ENCODE measurements at regions not wholly inside any gene's neighbourhood (a gene's known extent, or its start where the extent isn't known, plus 50 kb on each side); places are given as distances from the start of the nearest gene placed in this dataset.

- CTCF ChIA-PET = no interaction called here
- no peak overlapping the region for H3K4me2 ChIP-seq (replicated peaks; ENCODE audit: low read depth, low read length, poor library complexity, severe bottlenecking)
- peaks cover 11% of the 10 kb centered on the region for H3K27me3 Mint-ChIP-seq
- TF ChIP-seq, protein P1, sequence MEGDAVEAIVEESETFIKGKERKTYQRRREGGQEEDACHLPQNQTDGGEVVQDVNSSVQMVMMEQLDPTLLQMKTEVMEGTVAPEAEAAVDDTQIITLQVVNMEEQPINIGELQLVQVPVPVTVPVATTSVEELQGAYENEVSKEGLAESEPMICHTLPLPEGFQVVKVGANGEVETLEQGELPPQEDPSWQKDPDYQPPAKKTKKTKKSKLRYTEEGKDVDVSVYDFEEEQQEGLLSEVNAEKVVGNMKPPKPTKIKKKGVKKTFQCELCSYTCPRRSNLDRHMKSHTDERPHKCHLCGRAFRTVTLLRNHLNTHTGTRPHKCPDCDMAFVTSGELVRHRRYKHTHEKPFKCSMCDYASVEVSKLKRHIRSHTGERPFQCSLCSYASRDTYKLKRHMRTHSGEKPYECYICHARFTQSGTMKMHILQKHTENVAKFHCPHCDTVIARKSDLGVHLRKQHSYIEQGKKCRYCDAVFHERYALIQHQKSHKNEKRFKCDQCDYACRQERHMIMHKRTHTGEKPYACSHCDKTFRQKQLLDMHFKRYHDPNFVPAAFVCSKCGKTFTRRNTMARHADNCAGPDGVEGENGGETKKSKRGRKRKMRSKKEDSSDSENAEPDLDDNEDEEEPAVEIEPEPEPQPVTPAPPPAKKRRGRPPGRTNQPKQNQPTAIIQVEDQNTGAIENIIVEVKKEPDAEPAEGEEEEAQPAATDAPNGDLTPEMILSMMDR (IDR thresholded peaks at IDR 0.05) = no peak
- TF ChIP-seq EZH2 (IDR thresholded peaks at IDR 0.05; ENCODE audit: borderline replicate concordance, insufficient read depth, low read depth, low read length, poor library complexity, severe bottlenecking) = no peak
- no peak for ATAC-seq (ENCODE audit: low read depth)
- H3K79me2 ChIP-seq (ENCODE audit: control insufficient read depth, insufficient read depth, low read length) = no peaks in the 10 kb centered on the region
- H3K9me3 Mint-ChIP-seq (ENCODE audit: insufficient read depth) = no peaks in the 10 kb centered on the region
- no peak overlapping the region for H3K9ac ChIP-seq (ENCODE audit: low read length)
- H3K4me1 Mint-ChIP-seq = no peaks in the 10 kb centered on the region
- no peaks in the 10 kb centered on the region for H3K4me1 ChIP-seq (ENCODE audit: control insufficient read depth in 2 of 2, insufficient read depth in 2 of 2, low read length in 2 of 2)
- no peaks in the 10 kb centered on the region for H3K36me3 ChIP-seq (replicated peaks in 1 of 2; ENCODE audit: control extremely low read depth in 1 of 2, control insufficient read depth in 1 of 2, extremely low read depth in 1 of 2, insufficient read depth in 2 of 2, low read length in 1 of 2)
- no peaks in the 10 kb centered on the region for H3K27me3 ChIP-seq (replicated peaks in 1 of 4; ENCODE audit: control extremely low read depth in 1 of 4, control insufficient read depth in 3 of 4, insufficient read depth in 4 of 4, low read length in 3 of 4)
- no peak overlapping the region for H3K4me3 ChIP-seq (ENCODE audit: control extremely low read depth in 1 of 5, extremely low read depth in 1 of 5, insufficient read depth in 1 of 5, low read depth in 2 of 5, low read length in 4 of 5)
- no peak overlapping the region for H2AFZ ChIP-seq (ENCODE audit: insufficient read depth, low read depth, low read length, poor library complexity, severe bottlenecking)
- H3K27ac Mint-ChIP-seq = no peak overlapping the region
- H3K4me3 Mint-ChIP-seq = no peak overlapping the region
- no peak overlapping the region for H3K27ac ChIP-seq (ENCODE audit: low read length in 2 of 2)
- DNase-seq = no peak
- WGBS (ENCODE audit: insufficient coverage) = 79% methylated on average over 13 of the region's 17 CpGs
- POLR2A ChIA-PET = no interaction called here
- intact Hi-C loops (cut with micrococcal nuclease) = no loop called here
- H3K9me3 ChIP-seq (ENCODE audit: control extremely low read depth in 1 of 3, control insufficient read depth in 2 of 3, insufficient read depth in 1 of 3, low read length in 2 of 3) = no peaks in the 10 kb centered on the region
- H4K20me1 ChIP-seq (ENCODE audit: control insufficient read depth, insufficient read depth, low read length, poor library complexity, severe bottlenecking) = no peaks in the 10 kb centered on the region
These were observed 113.4 kb downstream of the ASB7 start for GRCh38 chr15:100715571-100716455.

- DNase-seq = no peak
- H3K4me3 ChIP-seq (ENCODE audit: control extremely low read depth in 1 of 5, extremely low read depth in 1 of 5, insufficient read depth in 1 of 5, low read depth in 2 of 5, low read length in 4 of 5) = no peak overlapping the region
- Mint-ChIP-seq H3K27me3 (peaks cover 11% of the 10 kb centered on the region), H3K4me1 (no peaks in the 10 kb centered on the region), H3K4me3 (no peak overlapping the region), H3K9me3 (ENCODE audit: insufficient read depth) (no peaks in the 10 kb centered on the region), H3K27ac (no peak overlapping the region)
- no peak overlapping the region for H3K27ac ChIP-seq (ENCODE audit: low read length in 2 of 2)
- intact Hi-C loops (cut with micrococcal nuclease) = no loop called here
- no peaks in the 10 kb centered on the region for H4K20me1 ChIP-seq (ENCODE audit: control insufficient read depth, insufficient read depth, low read length, poor library complexity, severe bottlenecking)
- 86% methylated on average over 10 of the region's 10 CpGs for WGBS (ENCODE audit: insufficient coverage)
- no peak for TF ChIP-seq EZH2 (IDR thresholded peaks at IDR 0.05; ENCODE audit: borderline replicate concordance, insufficient read depth, low read depth, low read length, poor library complexity, severe bottlenecking)
- TF ChIP-seq, protein P1 (IDR thresholded peaks at IDR 0.05) = no peak
- H3K27me3 ChIP-seq (replicated peaks in 1 of 4; ENCODE audit: control extremely low read depth in 1 of 4, control insufficient read depth in 3 of 4, insufficient read depth in 4 of 4, low read length in 3 of 4) = no peaks in the 10 kb centered on the region
- no peak for ATAC-seq (ENCODE audit: low read depth)
- H3K4me2 ChIP-seq (replicated peaks; ENCODE audit: low read depth, low read length, poor library complexity, severe bottlenecking) = no peak overlapping the region
- POLR2A ChIA-PET = no interaction called here
- H3K4me1 ChIP-seq (ENCODE audit: control insufficient read depth in 2 of 2, insufficient read depth in 2 of 2, low read length in 2 of 2) = no peaks in the 10 kb centered on the region
- H2AFZ ChIP-seq (ENCODE audit: insufficient read depth, low read depth, low read length, poor library complexity, severe bottlenecking) = no peak overlapping the region
- no peaks in the 10 kb centered on the region for H3K79me2 ChIP-seq (ENCODE audit: control insufficient read depth, insufficient read depth, low read length)
- CTCF ChIA-PET = no interaction called here
- H3K36me3 ChIP-seq (replicated peaks in 1 of 2; ENCODE audit: control extremely low read depth in 1 of 2, control insufficient read depth in 1 of 2, extremely low read depth in 1 of 2, insufficient read depth in 2 of 2, low read length in 1 of 2) = no peaks in the 10 kb centered on the region
- H3K9ac ChIP-seq (ENCODE audit: low read length) = no peak overlapping the region
- no peaks in the 10 kb centered on the region for H3K9me3 ChIP-seq (ENCODE audit: control extremely low read depth in 1 of 3, control insufficient read depth in 2 of 3, insufficient read depth in 1 of 3, low read length in 2 of 3)
These were observed 114.2 kb downstream of the ASB7 start for GRCh38 chr15:100716456-100717085.
